Right ventricle myocardium superior (tissue), 1 donor: ENCODE measurements at regions not wholly inside any gene's neighbourhood (a gene's known extent, or its start where the extent isn't known, plus 50 kb on each side); places are given as distances from the start of the nearest gene placed in this dataset.

ENCODE experiments used
- ATAC-seq: fragments of 200-7000 bp; cut with Tn5 transposase; one replicate; pipeline ENCODE4 v1.9.1; 2020; ENCODE audit warnings: mild to moderate bottlenecking; ENCODE audit not compliant: poor library complexity
- DNase-seq: peaks from one replicate; pipeline ENCODE4 v3.0.0-alpha.2; 2020
- intact Hi-C: fragments of 100-400 bp; cut with DNase I; formaldehyde crosslinking; loops from one replicate; pipeline ENCODE4 v1.11.2; 2022
- donor health status: DM: no; HTN: yes; CAD: no; lungs with severe emphysema.

GRCh38 chr5:6069496-6070185 lies 308.7 kb downstream of the MED10 start:
- no peak for ATAC-seq
- no peak for DNase-seq
- intact Hi-C loops = no loop called here

GRCh38 chr5:6066016-6066415 lies 312.3 kb downstream of the MED10 start:
- DNase-seq = no peak
- no peak for ATAC-seq

GRCh38 chr5:6059137-6059800 lies 319.1 kb downstream of the MED10 start:
- no peak for ATAC-seq

More at GRCh38 chr5:6066016-6066415, 312.3 kb downstream of the MED10 start:
- intact Hi-C loops = no loop called here

GRCh38 chr5:6058055-6058715 lies 320.2 kb downstream of the MED10 start:
- intact Hi-C loops = no loop called here
- DNase-seq (no peak), ATAC-seq (no peak)

More at GRCh38 chr5:6059137-6059800, 319.1 kb downstream of the MED10 start:
- DNase-seq = no peak
- intact Hi-C loops = no loop called here

GRCh38 chr5:6056280-6056679 lies 322.1 kb downstream of the MED10 start:
- intact Hi-C loops = no loop called here
- DNase-seq (no peak), ATAC-seq (no peak)

- DNase-seq (no peak), ATAC-seq (no peak)
- intact Hi-C loops = no loop called here
Measured at GRCh38 chr5:6049662-6050061, 328.7 kb downstream of the MED10 start.

GRCh38 chr5:6048746-6049145 lies 329.6 kb downstream of the MED10 start:
- no peak for ATAC-seq
- no peak for DNase-seq
- intact Hi-C loops = no loop called here

GRCh38 chr5:6046296-6046967 lies 331.9 kb downstream of the MED10 start:
- DNase-seq (no peak), ATAC-seq (no peak)
- intact Hi-C loops = no loop called here

- DNase-seq = no peak
- ATAC-seq = no peak
- intact Hi-C loops = no loop called here
Measured at GRCh38 chr5:6043491-6044310, 334.6 kb downstream of the MED10 start.

GRCh38 chr5:6041977-6042550 lies 336.3 kb downstream of the MED10 start:
- intact Hi-C loops = no loop called here
- ATAC-seq (no peak), DNase-seq (no peak)

GRCh38 chr5:6039111-6039510 lies 339.2 kb downstream of the MED10 start:
- ATAC-seq (no peak), DNase-seq (no peak)
- intact Hi-C loops = no loop called here

- ATAC-seq (no peak), DNase-seq (no peak)
- intact Hi-C loops = no loop called here
Measured at GRCh38 chr5:6036006-6036405, 342.3 kb downstream of the MED10 start.

- ATAC-seq = no peak
- DNase-seq = no peak
- intact Hi-C loops = no loop called here
Measured at GRCh38 chr5:6029811-6030271, 348.5 kb downstream of the MED10 start.

- no peak for ATAC-seq
- no peak for DNase-seq
Measured at GRCh38 chr5:6026766-6027406, 351.5 kb downstream of the MED10 start.

GRCh38 chr5:6019612-6020011 lies 358.7 kb downstream of the MED10 start:
- ATAC-seq (no peak), DNase-seq (no peak)
- intact Hi-C loops = no loop called here

More at GRCh38 chr5:6026766-6027406, 351.5 kb downstream of the MED10 start:
- intact Hi-C loops = no loop called here

- ATAC-seq (no peak), DNase-seq (no peak)
- intact Hi-C loops = no loop called here
Measured at GRCh38 chr5:6013506-6013905, 364.8 kb downstream of the MED10 start.

GRCh38 chr5:6011199-6011598 lies 367.1 kb downstream of the MED10 start:
- intact Hi-C loops = no loop called here
- ATAC-seq = no peak
- no peak for DNase-seq

- no peak for DNase-seq
- ATAC-seq = no peak
- intact Hi-C loops = no loop called here
Measured at GRCh38 chr5:6006838-6007314, 371.5 kb downstream of the MED10 start.
